ENCODE measurements at regions not wholly inside any gene's neighbourhood (a gene's known extent, or its start where the extent isn't known, plus 50 kb on each side); places are given as distances from the start of the nearest gene placed in this dataset.

DNA sequence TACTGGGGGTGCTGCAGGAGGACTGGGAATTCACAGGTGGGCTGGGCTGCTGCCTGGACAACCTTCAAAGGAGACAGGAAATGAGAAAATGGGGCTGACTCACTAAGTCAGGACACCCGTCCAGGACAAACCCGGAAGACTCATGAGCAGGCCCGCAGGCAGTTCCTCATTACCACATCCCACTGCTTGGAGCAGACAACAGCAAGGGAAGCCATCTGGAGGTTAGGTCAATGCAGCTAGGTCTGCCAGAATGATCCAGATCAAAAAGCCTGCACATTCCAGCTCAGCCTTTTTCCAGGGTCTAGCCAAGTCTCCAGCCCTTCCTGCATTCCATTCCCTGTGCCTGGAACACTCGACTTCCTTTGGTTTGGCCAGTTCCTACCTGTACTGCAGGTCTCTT lies 536.5 kb upstream of the CDH11 start:
- FAIRE-seq = no peak

DNA sequence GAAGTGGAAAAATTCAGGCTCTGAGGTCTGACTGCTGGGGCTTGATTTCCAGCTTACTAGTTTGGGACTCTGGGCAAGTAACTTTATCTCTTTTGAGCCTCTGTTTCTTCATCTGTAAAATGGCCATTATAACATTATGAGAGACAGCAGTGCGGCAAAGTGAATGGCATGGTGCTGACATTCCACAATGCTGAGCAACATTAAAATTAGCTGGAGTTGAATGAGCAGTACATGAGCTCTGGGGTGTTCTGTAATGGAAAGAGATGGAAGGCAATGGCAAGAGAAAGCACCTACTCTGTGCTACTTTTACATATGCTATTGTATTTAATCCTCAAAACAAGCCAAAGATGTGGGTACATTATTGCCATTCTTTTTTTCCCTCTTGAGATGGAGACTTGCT lies 535.7 kb upstream of the CDH11 start:
- FAIRE-seq = no peak

DNA sequence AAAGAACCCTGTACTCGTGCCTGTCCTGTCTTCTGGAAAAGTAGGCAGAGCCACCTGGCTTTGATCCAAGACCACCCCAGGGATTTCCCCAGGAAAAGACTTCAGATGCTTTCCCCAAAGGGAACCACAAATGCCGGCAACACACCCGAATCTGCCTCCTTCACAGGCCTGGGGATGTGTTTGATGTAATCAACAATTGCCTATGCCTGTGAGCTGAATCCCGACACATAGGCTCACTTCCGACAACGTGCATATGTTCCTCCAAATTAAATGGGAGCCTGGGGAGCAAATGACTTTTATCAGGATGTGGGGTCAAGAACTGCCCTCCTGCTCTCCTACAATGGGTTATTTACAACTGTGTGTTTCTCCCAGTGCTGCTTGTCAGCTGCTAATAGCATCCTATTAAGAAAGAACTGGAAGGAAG lies 535.2 kb upstream of the CDH11 start:
- no peak for FAIRE-seq

DNA sequence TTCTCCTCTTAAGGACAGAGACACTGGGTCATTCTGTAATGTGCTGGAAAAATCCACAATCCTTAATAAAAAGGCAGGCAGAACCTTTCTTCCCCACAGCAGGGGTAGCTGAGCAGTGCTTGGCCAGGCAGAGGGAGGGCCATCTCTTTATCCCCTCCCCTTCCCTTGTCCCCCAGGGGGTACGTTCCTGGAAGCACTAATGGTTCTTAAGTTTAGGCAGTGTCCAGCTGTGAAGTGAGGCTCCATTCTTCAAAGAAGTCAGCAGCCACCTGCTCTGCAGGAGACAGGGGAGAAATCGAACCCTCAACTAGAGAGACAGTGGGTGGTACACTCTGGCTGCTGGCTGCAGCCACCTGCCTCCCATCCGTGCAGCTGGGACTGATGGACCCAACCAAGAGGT lies 533.9 kb upstream of the CDH11 start:
- no peak for FAIRE-seq

DNA sequence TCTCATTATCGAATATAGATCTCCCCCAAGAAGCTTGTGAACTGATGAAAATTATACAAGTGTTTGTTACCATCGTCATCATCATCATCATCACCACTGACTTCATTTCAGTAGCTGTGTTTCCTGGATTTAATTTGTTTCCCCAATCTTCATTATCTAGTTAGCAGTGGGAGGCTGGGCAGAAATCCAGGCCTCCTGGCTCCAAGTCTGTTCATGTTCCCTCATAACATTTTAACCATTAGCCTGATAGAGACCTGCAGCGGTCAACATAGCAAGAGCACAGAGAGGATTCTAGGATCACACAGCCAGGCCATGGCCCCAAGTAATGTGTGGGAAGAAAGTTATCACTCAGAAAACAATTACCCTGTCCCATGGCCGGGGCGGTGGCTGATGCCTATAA lies 526.2 kb upstream of the CDH11 start:
- no peak for FAIRE-seq

- FAIRE-seq = no peak
Observed at GRCh38 chr16:65644821-65645220, 523.0 kb upstream of the CDH11 start.

DNA sequence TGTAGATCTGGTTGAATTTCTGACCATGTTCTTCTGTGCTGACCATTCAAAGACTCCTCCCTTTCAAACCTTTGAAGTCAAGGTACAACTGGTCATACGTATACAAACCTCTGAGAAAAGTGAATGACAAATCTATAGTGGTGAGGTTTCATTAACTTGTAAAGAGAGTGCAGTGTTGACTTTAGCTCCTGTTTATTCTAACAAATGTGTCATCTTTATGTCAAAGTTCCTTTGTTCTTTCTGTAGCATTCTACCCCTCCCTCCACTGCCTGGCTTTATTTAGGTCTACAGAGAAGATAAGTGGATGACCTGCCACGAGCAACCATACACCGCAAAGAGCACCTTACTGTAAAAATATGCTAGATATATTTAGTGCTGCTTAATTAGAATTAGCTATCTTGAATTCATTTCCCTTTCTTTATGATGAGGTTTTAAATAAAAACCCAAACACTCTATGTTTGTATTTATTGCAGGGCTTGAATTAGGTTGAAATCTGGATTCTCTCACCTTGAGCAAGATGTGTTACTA lies 520.0 kb upstream of the CDH11 start:
- FAIRE-seq = no peak

DNA sequence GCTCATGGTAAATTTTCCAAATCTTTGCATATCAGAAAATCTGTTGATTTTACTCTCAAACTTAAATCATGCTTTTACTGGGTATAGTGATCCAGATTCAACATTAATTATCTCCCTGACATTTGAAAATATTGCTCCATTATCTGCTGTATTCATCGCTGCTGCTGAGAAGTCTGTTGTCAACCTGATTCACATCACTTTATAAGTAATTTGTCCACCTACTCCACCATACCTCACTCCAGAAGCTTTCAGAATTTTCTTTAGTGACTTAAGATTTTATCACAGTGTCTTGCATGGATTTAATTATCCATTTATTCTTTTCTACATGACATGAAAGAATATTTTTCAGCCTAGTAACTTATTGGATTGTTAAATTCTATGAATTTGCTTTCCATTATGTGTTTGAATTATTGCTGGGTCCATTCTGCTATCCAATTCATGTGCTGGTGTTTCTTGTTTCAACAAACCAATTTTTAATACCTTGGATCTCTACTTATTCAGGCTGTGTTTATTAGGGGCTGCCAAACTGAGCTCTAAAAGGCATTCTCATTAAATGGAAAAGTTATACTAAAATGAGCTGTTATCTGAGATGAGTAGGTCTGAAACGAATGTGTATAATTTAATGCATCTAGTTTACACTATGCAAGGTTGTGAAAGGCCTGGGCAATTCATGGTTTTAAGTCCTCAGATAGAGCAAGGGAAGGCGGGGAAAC lies 519.3 kb upstream of the CDH11 start:
- no peak for FAIRE-seq

DNA sequence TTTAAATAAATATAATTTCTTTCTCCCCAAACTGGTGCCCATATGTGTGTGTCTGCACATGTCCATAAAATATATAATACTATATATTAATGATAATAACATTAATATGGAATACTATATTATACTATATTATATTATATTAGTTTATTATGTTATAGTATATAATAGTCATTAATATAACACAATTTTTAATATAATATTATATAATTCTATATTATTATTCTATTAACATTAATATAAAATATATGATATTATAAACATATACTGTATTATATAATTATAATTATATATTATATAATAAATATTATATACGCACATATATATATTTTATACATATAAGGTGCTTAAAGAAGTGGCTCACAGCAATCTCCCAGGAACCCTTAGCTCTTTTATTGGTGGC lies 513.0 kb upstream of the CDH11 start:
- FAIRE-seq = peak; percentile 96

- FAIRE-seq = no peak
Observed at GRCh38 chr16:65634291-65634690, 512.4 kb upstream of the CDH11 start.

- FAIRE-seq = no peak
Observed at GRCh38 chr16:65624666-65625065, 502.8 kb upstream of the CDH11 start.

DNA sequence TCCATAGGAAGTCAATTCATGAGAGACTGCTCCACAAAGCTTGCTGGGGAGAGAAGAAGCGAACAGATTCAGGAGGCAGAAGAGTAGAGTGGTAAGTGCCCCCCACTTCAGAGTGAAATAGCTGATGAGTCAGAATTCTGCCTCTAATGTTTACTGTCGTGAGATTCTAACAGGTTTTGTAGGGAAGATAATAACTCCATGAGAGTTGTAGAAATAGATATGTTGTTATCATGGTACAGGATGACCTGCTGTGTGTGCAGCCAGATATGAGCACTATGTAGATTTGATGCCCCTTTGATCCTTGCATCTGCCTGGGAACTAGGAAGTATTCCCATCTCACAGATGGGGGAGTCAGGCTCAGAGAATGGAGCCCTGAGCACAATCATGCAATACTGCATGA lies 502.4 kb upstream of the CDH11 start:
- no peak for FAIRE-seq

GRCh38 chr16:65622871-65623270 lies 501.0 kb upstream of the CDH11 start:
- FAIRE-seq = no peak

- FAIRE-seq = no peak
Observed at GRCh38 chr16:65622151-65622550, 500.3 kb upstream of the CDH11 start.

DNA sequence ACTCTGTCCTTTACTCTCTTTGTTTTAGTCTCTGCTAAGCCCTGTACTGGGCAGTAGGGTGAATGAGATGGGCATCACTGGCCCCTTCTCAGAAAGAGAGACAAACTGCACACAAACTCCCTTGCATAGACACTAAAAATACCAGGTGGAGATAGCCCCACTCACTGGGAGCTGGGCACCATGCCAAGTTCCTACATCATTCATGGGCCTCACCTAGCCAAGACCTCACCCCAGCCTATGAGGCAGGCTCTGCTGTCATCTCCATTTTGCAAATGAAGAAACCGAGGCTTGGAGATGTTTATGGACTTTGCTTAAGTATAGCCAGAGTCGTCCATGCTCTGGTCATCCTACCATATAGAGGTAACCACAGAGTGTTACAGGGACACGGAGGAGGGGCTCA lies 499.8 kb upstream of the CDH11 start:
- no peak for FAIRE-seq

DNA sequence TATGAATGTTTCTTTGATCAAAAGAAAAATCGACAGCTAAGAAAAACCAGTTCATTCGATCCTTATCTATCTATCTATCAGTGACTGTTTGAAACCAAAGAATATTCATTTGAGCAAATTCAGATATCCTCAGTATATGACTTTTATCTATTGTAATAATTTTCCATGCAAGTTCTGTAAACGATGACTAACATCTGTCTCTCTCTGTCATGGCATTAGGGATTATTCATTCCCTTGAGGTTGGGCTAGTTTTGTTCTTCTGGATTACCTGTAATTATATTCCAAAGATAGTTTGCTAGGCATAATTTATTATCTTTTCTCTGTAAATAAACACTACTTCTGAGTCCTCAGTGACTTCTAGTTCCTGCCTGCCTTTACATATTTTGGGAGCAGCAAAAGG lies 497.7 kb upstream of the CDH11 start:
- FAIRE-seq = no peak

- FAIRE-seq = no peak
Observed at GRCh38 chr16:65618931-65619330, 497.1 kb upstream of the CDH11 start.

GRCh38 chr16:65618333-65618732 lies 496.5 kb upstream of the CDH11 start:
- no peak for FAIRE-seq

GRCh38 chr16:65617421-65617820 lies 495.6 kb upstream of the CDH11 start:
- no peak for FAIRE-seq

- FAIRE-seq = no peak
Observed at GRCh38 chr16:65608455-65608854, 486.6 kb upstream of the CDH11 start.

- FAIRE-seq = no peak
Observed at GRCh38 chr16:65604771-65605170, 482.9 kb upstream of the CDH11 start.

- no peak for FAIRE-seq
Observed at GRCh38 chr16:65601781-65602180, 479.9 kb upstream of the CDH11 start.

DNA sequence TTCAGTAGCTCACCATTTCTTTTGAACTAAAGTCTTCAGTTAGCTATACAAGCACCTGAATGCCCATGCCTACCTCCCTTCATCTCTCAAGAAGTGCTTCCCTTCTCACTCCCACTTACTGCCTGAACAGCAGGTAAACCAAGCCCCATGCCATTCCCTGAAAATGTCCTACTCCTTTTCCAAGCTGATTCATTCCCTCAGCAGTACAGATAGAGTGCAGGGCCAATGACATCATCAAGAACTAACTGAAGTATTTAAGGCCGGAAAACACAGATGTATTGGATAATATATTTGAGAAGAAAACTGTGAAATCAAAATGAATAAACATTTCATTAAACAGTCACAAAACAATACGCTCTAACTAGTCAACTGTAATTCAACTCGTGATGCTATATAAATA lies 478.8 kb upstream of the CDH11 start:
- no peak for FAIRE-seq

GRCh38 chr16:65600046-65600445 lies 478.2 kb upstream of the CDH11 start:
- FAIRE-seq = no peak

GRCh38 chr16:65598621-65599020 lies 476.8 kb upstream of the CDH11 start:
- FAIRE-seq = no peak

Measured in G401.6 (cell line).